Progenitor cell of endocrine pancreas (in vitro differentiated cells): ENCODE measurements at regions not wholly inside any gene's neighbourhood (a gene's known extent, or its start where the extent isn't known, plus 50 kb on each side); places are given as distances from the start of the nearest gene placed in this dataset.

Source experiments
- DNase-seq: peaks from one replicate; pipeline ENCODE4 v3.0.0; 2021; ENCODE audit warnings: low spot score; ENCODE audit not compliant: unreplicated experiment
- H3K27ac Mint-ChIP-seq: 2 replicates; pipeline ENCODE4 v1.8.0; 2021; ENCODE audit warnings: mild to moderate bottlenecking, moderate library complexity, mixed read lengths
- H3K27me3 Mint-ChIP-seq: 2 replicates; pipeline ENCODE4 v1.8.0; 2021; ENCODE audit warnings: mixed read lengths
- H3K36me3 Mint-ChIP-seq: 2 replicates; pipeline ENCODE4 v1.8.0; 2022; ENCODE audit warnings: mixed read lengths; ENCODE audit not compliant: insufficient read depth
- H3K4me1 Mint-ChIP-seq: 2 replicates; pipeline ENCODE4 v1.8.0; 2021; ENCODE audit warnings: low read depth, mixed read lengths
- H3K4me3 Mint-ChIP-seq: 2 replicates; pipeline ENCODE4 v1.8.0; 2021; ENCODE audit warnings: low read depth, mild to moderate bottlenecking, moderate library complexity, mixed read lengths
- H3K9me3 Mint-ChIP-seq: 2 replicates; pipeline ENCODE4 v1.8.0; 2021; ENCODE audit warnings: low read depth, mixed read lengths
- TF ChIP-seq, protein P1 (sequence below): fragments of 200-600 bp; sonication (generic); IDR thresholded peaks from one replicate; pipeline ENCODE4 v1.5.0; 2021; ENCODE audit warnings: antibody characterized with exemption, mild to moderate bottlenecking; ENCODE audit not compliant: unreplicated experiment

- H3K27me3 Mint-ChIP-seq = no peaks in the 10 kb centered on the region
- peaks cover 14% of the 10 kb centered on the region for H3K9me3 Mint-ChIP-seq
These were observed 903.1 kb downstream of the SLITRK6 start for GRCh38 chr13:84896128-84896527.

GRCh38 chr13:84894749-84895148, 904.5 kb downstream of the SLITRK6 start:
- no peak for DNase-seq
- H3K36me3 Mint-ChIP-seq = no peaks in the 10 kb centered on the region
- no peaks in the 10 kb centered on the region for H3K27me3 Mint-ChIP-seq
- TF ChIP-seq, protein P1, sequence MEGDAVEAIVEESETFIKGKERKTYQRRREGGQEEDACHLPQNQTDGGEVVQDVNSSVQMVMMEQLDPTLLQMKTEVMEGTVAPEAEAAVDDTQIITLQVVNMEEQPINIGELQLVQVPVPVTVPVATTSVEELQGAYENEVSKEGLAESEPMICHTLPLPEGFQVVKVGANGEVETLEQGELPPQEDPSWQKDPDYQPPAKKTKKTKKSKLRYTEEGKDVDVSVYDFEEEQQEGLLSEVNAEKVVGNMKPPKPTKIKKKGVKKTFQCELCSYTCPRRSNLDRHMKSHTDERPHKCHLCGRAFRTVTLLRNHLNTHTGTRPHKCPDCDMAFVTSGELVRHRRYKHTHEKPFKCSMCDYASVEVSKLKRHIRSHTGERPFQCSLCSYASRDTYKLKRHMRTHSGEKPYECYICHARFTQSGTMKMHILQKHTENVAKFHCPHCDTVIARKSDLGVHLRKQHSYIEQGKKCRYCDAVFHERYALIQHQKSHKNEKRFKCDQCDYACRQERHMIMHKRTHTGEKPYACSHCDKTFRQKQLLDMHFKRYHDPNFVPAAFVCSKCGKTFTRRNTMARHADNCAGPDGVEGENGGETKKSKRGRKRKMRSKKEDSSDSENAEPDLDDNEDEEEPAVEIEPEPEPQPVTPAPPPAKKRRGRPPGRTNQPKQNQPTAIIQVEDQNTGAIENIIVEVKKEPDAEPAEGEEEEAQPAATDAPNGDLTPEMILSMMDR = no peak
- no peaks in the 10 kb centered on the region for H3K4me1 Mint-ChIP-seq
- H3K27ac Mint-ChIP-seq = no peak overlapping the region
- no peak overlapping the region for H3K4me3 Mint-ChIP-seq
- peaks cover 11% of the 10 kb centered on the region for H3K9me3 Mint-ChIP-seq

More at GRCh38 chr13:84896128-84896527, 903.1 kb downstream of the SLITRK6 start:
- DNase-seq = peak; percentile 19
- H3K36me3 Mint-ChIP-seq = no peaks in the 10 kb centered on the region
- no peaks in the 10 kb centered on the region for H3K4me1 Mint-ChIP-seq
- TF ChIP-seq, protein P1 = peak; percentile 77
- no peak overlapping the region for H3K27ac Mint-ChIP-seq
- H3K4me3 Mint-ChIP-seq = no peak overlapping the region

GRCh38 chr13:84885868-84886267, 913.4 kb downstream of the SLITRK6 start:
- Mint-ChIP-seq H3K4me1 (no peaks in the 10 kb centered on the region), H3K27ac (no peak overlapping the region), H3K9me3 (peaks cover 3% of the 10 kb centered on the region), H3K4me3 (no peak overlapping the region), H3K27me3 (no peaks in the 10 kb centered on the region), H3K36me3 (no peaks in the 10 kb centered on the region)
- no peak for DNase-seq
- TF ChIP-seq, protein P1 = no peak

- Mint-ChIP-seq H3K36me3 (no peaks in the 10 kb centered on the region), H3K27ac (no peak overlapping the region), H3K9me3 (peaks cover 16% of the 10 kb centered on the region), H3K4me3 (no peak overlapping the region), H3K4me1 (no peaks in the 10 kb centered on the region), H3K27me3 (no peaks in the 10 kb centered on the region)
- TF ChIP-seq, protein P1 = no peak
- no peak for DNase-seq
These were observed 925.3 kb downstream of the SLITRK6 start for GRCh38 chr13:84873951-84874350.

- H3K27me3 Mint-ChIP-seq = no peaks in the 10 kb centered on the region
- no peak overlapping the region for H3K27ac Mint-ChIP-seq
- H3K36me3 Mint-ChIP-seq = no peaks in the 10 kb centered on the region
- H3K9me3 Mint-ChIP-seq = peaks cover 3% of the 10 kb centered on the region
- H3K4me3 Mint-ChIP-seq = no peak overlapping the region
- TF ChIP-seq, protein P1 = peak; percentile 24
- H3K4me1 Mint-ChIP-seq = no peaks in the 10 kb centered on the region
- DNase-seq = no peak
These were observed 929.0 kb downstream of the SLITRK6 start for GRCh38 chr13:84870190-84870589.
